ENCODE measurements at regions not wholly inside any gene's neighbourhood (a gene's known extent, or its start where the extent isn't known, plus 50 kb on each side); places are given as distances from the start of the nearest gene placed in this dataset.

DNA sequence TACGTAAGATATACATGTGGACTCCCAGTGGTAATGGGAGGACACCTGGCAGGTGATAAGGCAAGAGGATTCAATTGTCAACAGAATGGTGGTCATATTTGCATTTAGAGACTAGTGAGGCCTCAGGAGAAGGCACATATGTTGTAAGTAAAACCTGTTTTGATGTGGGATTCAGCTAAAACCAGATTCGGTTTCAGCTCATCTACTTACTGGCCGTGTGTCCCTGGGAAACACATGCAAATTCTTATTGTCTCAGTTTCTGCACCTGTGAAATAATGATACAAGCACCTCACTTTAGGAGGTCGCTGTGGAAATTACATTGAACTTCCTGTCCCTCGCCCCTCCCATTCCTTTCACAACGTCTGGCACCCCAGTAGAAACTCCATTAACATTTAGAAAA lies 78.9 kb upstream of the FIBIN start:
- TF ChIP-seq, protein P1, sequence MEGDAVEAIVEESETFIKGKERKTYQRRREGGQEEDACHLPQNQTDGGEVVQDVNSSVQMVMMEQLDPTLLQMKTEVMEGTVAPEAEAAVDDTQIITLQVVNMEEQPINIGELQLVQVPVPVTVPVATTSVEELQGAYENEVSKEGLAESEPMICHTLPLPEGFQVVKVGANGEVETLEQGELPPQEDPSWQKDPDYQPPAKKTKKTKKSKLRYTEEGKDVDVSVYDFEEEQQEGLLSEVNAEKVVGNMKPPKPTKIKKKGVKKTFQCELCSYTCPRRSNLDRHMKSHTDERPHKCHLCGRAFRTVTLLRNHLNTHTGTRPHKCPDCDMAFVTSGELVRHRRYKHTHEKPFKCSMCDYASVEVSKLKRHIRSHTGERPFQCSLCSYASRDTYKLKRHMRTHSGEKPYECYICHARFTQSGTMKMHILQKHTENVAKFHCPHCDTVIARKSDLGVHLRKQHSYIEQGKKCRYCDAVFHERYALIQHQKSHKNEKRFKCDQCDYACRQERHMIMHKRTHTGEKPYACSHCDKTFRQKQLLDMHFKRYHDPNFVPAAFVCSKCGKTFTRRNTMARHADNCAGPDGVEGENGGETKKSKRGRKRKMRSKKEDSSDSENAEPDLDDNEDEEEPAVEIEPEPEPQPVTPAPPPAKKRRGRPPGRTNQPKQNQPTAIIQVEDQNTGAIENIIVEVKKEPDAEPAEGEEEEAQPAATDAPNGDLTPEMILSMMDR (IDR thresholded peaks at IDR 0.05): no peak
- TF ChIP-seq EP300 (IDR thresholded peaks at IDR 0.05): no peak
